Immature natural killer cell (primary cell): ENCODE measurements at regions not wholly inside any gene's neighbourhood (a gene's known extent, or its start where the extent isn't known, plus 50 kb on each side); places are given as distances from the start of the nearest gene placed in this dataset.
"Not testable (repeated sequence)": the region's sequence is repeated elsewhere in the genome, so short reads cannot be mapped to it uniquely, and the experiment has no call there.

Experiments
- DNase-seq, 3 donors: peaks; one replicate each; pipeline ENCODE4 v3.0.0; 2022; ENCODE audit warnings: mixed read lengths in 1 of 3
- H3K27ac Mint-ChIP-seq, 6 donors: one replicate each; pipeline ENCODE4 v1.8.0; 2020; ENCODE audit warnings: mixed read lengths in 6 of 6, mild to moderate bottlenecking in 5 of 6, inconsistent platforms in 4 of 6, moderate library complexity in 3 of 6
- H3K27me3 Mint-ChIP-seq, 3 donors: one replicate each; pipeline ENCODE4 v1.8.0; 2020 to 2021; ENCODE audit warnings: low read depth in 3 of 3, mild to moderate bottlenecking in 3 of 3, mixed read lengths in 3 of 3, moderate library complexity in 3 of 3, inconsistent platforms in 1 of 3
- H3K36me3 Mint-ChIP-seq, 3 donors: one replicate each; pipeline ENCODE4 v1.8.0; 2020; ENCODE audit warnings: mixed read lengths in 3 of 3, inconsistent platforms in 2 of 3, mild to moderate bottlenecking in 2 of 3
- H3K4me1 Mint-ChIP-seq, 2 donors: one replicate each; pipeline ENCODE4 v1.8.0; 2020; ENCODE audit warnings: inconsistent platforms in 2 of 2, mild to moderate bottlenecking in 2 of 2, mixed read lengths in 2 of 2, moderate library complexity in 1 of 2
- H3K4me3 Mint-ChIP-seq, 5 donors: one replicate each; pipeline ENCODE4 v1.8.0; 2020; ENCODE audit warnings: mild to moderate bottlenecking in 5 of 5, mixed read lengths in 5 of 5, inconsistent platforms in 3 of 5, moderate library complexity in 3 of 5
- H3K9me3 Mint-ChIP-seq, 6 donors: one replicate each; pipeline ENCODE4 v1.8.0; 2020; ENCODE audit warnings: mild to moderate bottlenecking in 6 of 6, mixed read lengths in 6 of 6, inconsistent platforms in 4 of 6, moderate library complexity in 3 of 6

DNA sequence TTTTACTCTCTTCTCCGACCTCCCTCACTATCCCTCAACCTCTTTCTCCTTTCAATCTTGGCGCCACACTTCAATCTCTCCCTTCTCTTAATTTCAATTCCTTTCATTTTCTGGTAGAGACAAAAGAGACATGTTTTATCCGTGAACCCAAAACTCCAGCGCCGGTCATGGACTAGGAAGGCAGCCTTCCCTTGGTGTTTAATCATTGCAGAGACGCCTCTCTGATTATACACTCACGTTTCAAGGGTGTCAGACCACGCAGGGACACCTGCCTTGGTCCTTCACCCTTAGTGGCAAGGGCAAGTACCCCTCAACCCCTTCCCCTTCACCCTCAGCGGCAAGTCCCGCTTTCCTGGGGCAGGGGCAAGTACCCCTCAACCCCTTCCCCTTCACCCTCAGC lies 92.3 kb upstream of the CCDC180 start:
- H3K36me3 Mint-ChIP-seq, H3K4me3 Mint-ChIP-seq, DNase-seq, H3K4me1 Mint-ChIP-seq, H3K9me3 Mint-ChIP-seq, H3K27ac Mint-ChIP-seq: not testable (repeated sequence)
- peaks cover 3 to 16% (median 8%) of the 10 kb centered on the region in 3 donors for H3K27me3 Mint-ChIP-seq

- DNase-seq, H3K4me3 Mint-ChIP-seq, H3K9me3 Mint-ChIP-seq, H3K4me1 Mint-ChIP-seq, H3K27ac Mint-ChIP-seq, H3K36me3 Mint-ChIP-seq: not testable (repeated sequence)
- H3K27me3 Mint-ChIP-seq, result peaks cover 3 to 15% (median 4%) of the 10 kb centered on the region in 3 donors
Measured at GRCh38 chr9:97214556-97214955, 92.9 kb upstream of the CCDC180 start.

GRCh38 chr9:97199683-97200082 lies 107.8 kb upstream of the CCDC180 start:
- not testable (repeated sequence) for H3K4me3 Mint-ChIP-seq, H3K27me3 Mint-ChIP-seq, H3K36me3 Mint-ChIP-seq, H3K4me1 Mint-ChIP-seq, DNase-seq, H3K27ac Mint-ChIP-seq
- H3K9me3 Mint-ChIP-seq, result peaks cover 4 to 13% (median 8%) of the 10 kb centered on the region in 6 donors

GRCh38 chr9:97193767-97194166 lies 113.7 kb upstream of the CCDC180 start:
- not testable (repeated sequence) for DNase-seq, H3K36me3 Mint-ChIP-seq, H3K4me3 Mint-ChIP-seq, H3K4me1 Mint-ChIP-seq, H3K9me3 Mint-ChIP-seq, H3K27me3 Mint-ChIP-seq, H3K27ac Mint-ChIP-seq

DNA sequence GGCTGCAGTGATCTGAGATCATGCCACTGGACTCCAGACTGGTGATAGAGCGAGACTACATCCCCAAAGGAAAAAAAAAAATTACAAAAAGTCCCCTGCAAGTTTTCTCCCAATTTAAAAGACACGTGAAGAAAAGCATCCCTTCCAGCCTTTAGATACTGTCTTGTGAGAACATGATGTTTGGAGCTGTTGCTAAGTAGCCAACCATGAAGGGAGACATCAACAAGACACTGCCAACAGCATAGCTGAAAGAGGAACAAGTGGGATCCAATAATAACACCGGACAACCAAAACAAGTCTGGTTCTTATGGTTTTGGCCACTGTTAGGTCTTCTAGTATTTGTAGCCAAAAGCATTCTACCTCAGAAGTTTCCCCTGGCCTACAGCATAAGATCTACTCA lies 118.9 kb upstream of the CCDC180 start:
- Mint-ChIP-seq H3K4me3 (no peak overlapping the region), H3K4me1 (no peaks in the 10 kb centered on the region), H3K9me3 (peaks cover 0 to 4% (median 0%) of the 10 kb centered on the region in 6 donors), H3K27me3 (peaks cover 0 to 1% (median 0%) of the 10 kb centered on the region in 3 donors), H3K27ac (no peak overlapping the region), H3K36me3 (peaks cover 0 to 5% (median 0%) of the 10 kb centered on the region in 3 donors)
- DNase-seq, result no peak

GRCh38 chr9:97187706-97188105 lies 119.8 kb upstream of the CCDC180 start:
- H3K4me1 Mint-ChIP-seq, H3K36me3 Mint-ChIP-seq, H3K4me3 Mint-ChIP-seq, H3K9me3 Mint-ChIP-seq, DNase-seq, H3K27ac Mint-ChIP-seq, H3K27me3 Mint-ChIP-seq: not testable (repeated sequence)

- Mint-ChIP-seq H3K36me3 (peaks cover 0 to 5% (median 0%) of the 10 kb centered on the region in 3 donors), H3K9me3 (peaks cover 0 to 4% (median 0%) of the 10 kb centered on the region in 6 donors), H3K27me3 (peaks cover 0 to 5% (median 1%) of the 10 kb centered on the region in 3 donors), H3K4me1 (no peaks in the 10 kb centered on the region), H3K4me3 (no peak overlapping the region), H3K27ac (no peak overlapping the region)
- DNase-seq, result no peak
Measured at GRCh38 chr9:97186493-97186892, 121.0 kb upstream of the CCDC180 start.

- H3K4me1 Mint-ChIP-seq, H3K9me3 Mint-ChIP-seq, H3K27me3 Mint-ChIP-seq, H3K36me3 Mint-ChIP-seq, DNase-seq, H3K4me3 Mint-ChIP-seq, H3K27ac Mint-ChIP-seq: not testable (repeated sequence)
Measured at GRCh38 chr9:97182532-97182931, 124.9 kb upstream of the CCDC180 start.

- no peaks in the 10 kb centered on the region for H3K4me1 Mint-ChIP-seq
- no peak for DNase-seq
- H3K27me3 Mint-ChIP-seq, result peaks cover 0 to 12% (median 2%) of the 10 kb centered on the region in 3 donors
- H3K9me3 Mint-ChIP-seq, result peaks cover 0 to under 1% (median under 1%) of the 10 kb centered on the region in 6 donors
- no peak overlapping the region for H3K27ac Mint-ChIP-seq
- H3K36me3 Mint-ChIP-seq, result no peaks in the 10 kb centered on the region
- H3K4me3 Mint-ChIP-seq, result no peak overlapping the region
Measured at GRCh38 chr9:97179616-97180015, 127.8 kb upstream of the CCDC180 start.

DNA sequence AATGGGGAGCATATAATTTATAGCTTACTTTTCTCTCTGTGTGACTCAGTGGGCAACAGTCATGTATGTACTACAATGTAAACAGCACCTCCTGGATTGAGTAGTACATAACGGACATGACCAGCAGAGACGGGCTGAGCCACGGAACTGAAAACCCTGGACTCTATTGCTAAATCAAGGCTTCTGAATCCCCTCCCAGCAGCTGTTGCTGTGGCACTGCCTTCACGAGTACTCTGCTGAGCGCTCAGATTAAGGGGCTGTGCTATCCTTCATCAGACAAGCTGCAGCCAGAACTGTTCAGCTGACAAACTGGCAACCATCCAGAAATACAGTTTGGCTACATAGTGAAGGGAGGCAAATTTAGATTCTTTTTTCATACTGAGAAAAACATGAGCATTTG lies 131.3 kb upstream of the CCDC180 start:
- Mint-ChIP-seq H3K4me3 (no peak overlapping the region), H3K27ac (no peak overlapping the region), H3K27me3 (peaks cover 2 to 14% (median 3%) of the 10 kb centered on the region in 3 donors), H3K4me1 (no peaks in the 10 kb centered on the region), H3K36me3 (no peaks in the 10 kb centered on the region), H3K9me3 (peaks cover 4 to 7% (median 5%) of the 10 kb centered on the region in 6 donors)
- no peak for DNase-seq

GRCh38 chr9:97168174-97168573 lies 129.2 kb upstream of the CTSV start:
- not testable (repeated sequence) for DNase-seq, H3K27ac Mint-ChIP-seq, H3K9me3 Mint-ChIP-seq, H3K4me1 Mint-ChIP-seq, H3K36me3 Mint-ChIP-seq, H3K4me3 Mint-ChIP-seq, H3K27me3 Mint-ChIP-seq

DNA sequence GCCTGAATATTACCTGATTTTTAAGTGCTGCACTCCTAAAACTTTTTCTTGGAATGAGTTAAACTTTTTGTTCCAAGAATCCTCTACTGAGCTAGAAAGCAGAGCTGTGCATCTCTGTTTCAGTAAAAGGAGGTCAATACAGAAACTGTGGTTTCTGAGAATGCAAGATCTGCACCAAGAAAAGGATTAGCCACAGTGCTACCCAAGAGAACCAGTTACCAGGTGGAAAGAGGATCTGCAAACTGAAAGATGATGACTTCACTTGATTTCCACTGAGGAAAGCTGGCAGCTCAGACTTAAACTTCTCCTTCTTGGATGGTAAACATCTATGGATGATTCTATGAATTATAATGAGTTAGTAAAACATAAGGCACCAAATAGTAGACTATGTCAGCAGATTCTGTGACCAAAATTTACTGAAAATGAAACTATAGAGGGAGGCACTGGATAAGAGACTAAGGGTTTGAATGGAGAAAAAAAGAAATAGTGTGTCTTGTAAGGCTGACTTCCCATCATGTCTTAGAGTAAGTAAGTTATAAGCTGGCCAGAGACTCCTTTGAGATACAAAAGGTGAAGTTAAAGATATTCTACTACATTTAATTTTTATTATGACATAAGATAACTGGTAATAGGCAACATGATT lies 127.7 kb upstream of the CTSV start:
- H3K9me3 Mint-ChIP-seq, H3K27me3 Mint-ChIP-seq, H3K4me1 Mint-ChIP-seq, H3K27ac Mint-ChIP-seq, H3K36me3 Mint-ChIP-seq, H3K4me3 Mint-ChIP-seq, DNase-seq: not testable (repeated sequence)

GRCh38 chr9:97160255-97160654 lies 121.3 kb upstream of the CTSV start:
- Mint-ChIP-seq H3K9me3 (no peaks in the 10 kb centered on the region), H3K36me3 (peaks cover 0 to 3% (median 0%) of the 10 kb centered on the region in 3 donors), H3K27me3 (peaks cover 0 to 4% (median 0%) of the 10 kb centered on the region in 3 donors), H3K27ac (no peak overlapping the region), H3K4me3 (no peak overlapping the region), H3K4me1 (no peaks in the 10 kb centered on the region)
- no peak for DNase-seq

DNA sequence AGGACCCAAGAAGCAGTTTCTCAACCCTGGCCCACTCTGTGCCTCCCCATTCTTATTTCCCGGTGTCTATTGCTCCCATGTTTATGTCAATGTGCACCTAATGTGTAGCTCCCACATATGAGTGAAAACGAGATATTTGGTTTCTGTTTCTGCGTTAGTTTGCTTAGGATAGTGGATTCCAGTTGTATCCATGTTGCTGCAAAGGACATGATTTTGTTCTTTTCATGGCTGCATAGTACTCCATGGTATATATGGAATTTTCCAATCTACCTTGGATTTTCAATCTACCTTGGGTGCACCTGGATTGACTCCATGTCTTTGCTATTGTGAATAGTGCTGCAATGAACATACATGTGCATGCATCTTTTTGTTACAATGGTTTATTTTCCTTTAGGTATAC lies 119.8 kb upstream of the CTSV start:
- not testable (repeated sequence) for H3K27ac Mint-ChIP-seq, DNase-seq, H3K4me3 Mint-ChIP-seq, H3K4me1 Mint-ChIP-seq, H3K27me3 Mint-ChIP-seq, H3K9me3 Mint-ChIP-seq, H3K36me3 Mint-ChIP-seq

- H3K4me3 Mint-ChIP-seq, H3K4me1 Mint-ChIP-seq, H3K27ac Mint-ChIP-seq, H3K27me3 Mint-ChIP-seq, H3K9me3 Mint-ChIP-seq, H3K36me3 Mint-ChIP-seq, DNase-seq: not testable (repeated sequence)
Measured at GRCh38 chr9:97155441-97155840, 116.5 kb upstream of the CTSV start.
